Chondrocyte (in vitro differentiated cells): ENCODE measurements at regions not wholly inside any gene's neighbourhood (a gene's known extent, or its start where the extent isn't known, plus 50 kb on each side); places are given as distances from the start of the nearest gene placed in this dataset.

Experiments used
- DNase-seq: peaks from one replicate; pipeline ENCODE4 v3.0.0; 2021; ENCODE audit warnings: mixed read lengths, low spot score
- H3K27ac Mint-ChIP-seq: one replicate; pipeline ENCODE4 v1.8.0; 2021; ENCODE audit warnings: mild to moderate bottlenecking, moderate library complexity, mixed read lengths; ENCODE audit not compliant: unreplicated experiment
- H3K27me3 Mint-ChIP-seq: 2 replicates; pipeline ENCODE4 v1.8.0; 2021; ENCODE audit warnings: low read depth, mixed read lengths
- H3K36me3 Mint-ChIP-seq: 2 replicates; pipeline ENCODE4 v1.8.0; 2021; ENCODE audit warnings: low read depth, mixed read lengths
- H3K4me1 Mint-ChIP-seq: 2 replicates; pipeline ENCODE4 v1.8.0; 2021; ENCODE audit warnings: low read depth, mild to moderate bottlenecking, mixed read lengths
- H3K4me3 Mint-ChIP-seq: one replicate; pipeline ENCODE4 v1.8.0; 2021; ENCODE audit warnings: mild to moderate bottlenecking, moderate library complexity, mixed read lengths; ENCODE audit not compliant: unreplicated experiment
- H3K9me3 Mint-ChIP-seq: 2 replicates; pipeline ENCODE4 v1.8.0; 2021; ENCODE audit warnings: low read depth, mixed read lengths
- TF ChIP-seq, protein P1 (sequence below): fragments of 200-600 bp; sonication (generic); IDR thresholded peaks from 2 replicates; pipeline ENCODE4 v1.5.0; 2021; ENCODE audit warnings: antibody characterized with exemption, mild to moderate bottlenecking, moderate library complexity

DNA sequence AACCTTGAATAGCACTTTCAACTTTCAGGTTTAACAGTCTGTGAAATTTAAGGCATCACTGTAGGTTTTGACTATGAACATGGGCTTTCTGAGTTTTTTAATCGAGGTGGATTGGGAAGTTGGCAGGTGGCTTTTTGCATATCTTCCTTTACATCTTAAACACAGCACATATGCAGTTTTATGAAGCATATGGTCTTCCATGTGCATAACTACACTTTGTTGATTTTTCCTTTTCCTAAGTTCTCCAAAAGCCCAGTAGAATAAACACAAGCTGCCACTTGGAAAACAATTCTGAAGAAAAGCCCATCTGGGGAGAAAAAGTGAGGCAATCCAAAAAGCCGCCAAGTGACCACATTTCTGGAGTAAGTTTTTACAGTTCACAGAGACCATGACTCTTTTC, 236.5 kb upstream of the IL12B start:
- no peaks in the 10 kb centered on the region for H3K9me3 Mint-ChIP-seq
- H3K27me3 Mint-ChIP-seq: peaks cover 37% of the 10 kb centered on the region
- no peak overlapping the region for H3K27ac Mint-ChIP-seq
- TF ChIP-seq, protein P1, sequence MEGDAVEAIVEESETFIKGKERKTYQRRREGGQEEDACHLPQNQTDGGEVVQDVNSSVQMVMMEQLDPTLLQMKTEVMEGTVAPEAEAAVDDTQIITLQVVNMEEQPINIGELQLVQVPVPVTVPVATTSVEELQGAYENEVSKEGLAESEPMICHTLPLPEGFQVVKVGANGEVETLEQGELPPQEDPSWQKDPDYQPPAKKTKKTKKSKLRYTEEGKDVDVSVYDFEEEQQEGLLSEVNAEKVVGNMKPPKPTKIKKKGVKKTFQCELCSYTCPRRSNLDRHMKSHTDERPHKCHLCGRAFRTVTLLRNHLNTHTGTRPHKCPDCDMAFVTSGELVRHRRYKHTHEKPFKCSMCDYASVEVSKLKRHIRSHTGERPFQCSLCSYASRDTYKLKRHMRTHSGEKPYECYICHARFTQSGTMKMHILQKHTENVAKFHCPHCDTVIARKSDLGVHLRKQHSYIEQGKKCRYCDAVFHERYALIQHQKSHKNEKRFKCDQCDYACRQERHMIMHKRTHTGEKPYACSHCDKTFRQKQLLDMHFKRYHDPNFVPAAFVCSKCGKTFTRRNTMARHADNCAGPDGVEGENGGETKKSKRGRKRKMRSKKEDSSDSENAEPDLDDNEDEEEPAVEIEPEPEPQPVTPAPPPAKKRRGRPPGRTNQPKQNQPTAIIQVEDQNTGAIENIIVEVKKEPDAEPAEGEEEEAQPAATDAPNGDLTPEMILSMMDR: no peak
- H3K4me3 Mint-ChIP-seq: no peak overlapping the region
- DNase-seq: no peak
- no peaks in the 10 kb centered on the region for H3K4me1 Mint-ChIP-seq
- no peaks in the 10 kb centered on the region for H3K36me3 Mint-ChIP-seq

DNA sequence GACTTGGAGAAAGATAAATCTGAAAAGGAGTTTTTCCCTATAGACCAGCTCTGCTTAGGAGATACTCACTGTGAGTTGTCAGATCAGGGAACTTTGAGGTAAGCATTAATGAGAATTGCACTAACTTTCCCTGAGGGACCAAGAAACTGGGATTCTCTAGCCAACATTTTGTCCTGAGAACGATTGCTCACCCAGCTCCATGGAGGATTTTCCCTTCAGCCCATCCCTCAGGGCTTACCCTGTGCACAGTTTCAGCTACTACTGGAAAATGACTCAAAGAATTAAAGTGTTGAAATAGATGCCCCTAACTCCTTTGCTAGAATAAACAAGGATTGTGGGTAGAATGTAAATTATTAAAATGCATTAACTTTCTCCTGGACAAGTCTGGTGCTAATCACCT, 237.2 kb upstream of the IL12B start:
- TF ChIP-seq, protein P1: no peak
- DNase-seq: no peak
- no peaks in the 10 kb centered on the region for H3K9me3 Mint-ChIP-seq
- H3K27ac Mint-ChIP-seq: no peak overlapping the region
- H3K36me3 Mint-ChIP-seq: no peaks in the 10 kb centered on the region
- no peaks in the 10 kb centered on the region for H3K4me1 Mint-ChIP-seq
- no peak overlapping the region for H3K4me3 Mint-ChIP-seq
- H3K27me3 Mint-ChIP-seq: peaks cover 37% of the 10 kb centered on the region

DNA sequence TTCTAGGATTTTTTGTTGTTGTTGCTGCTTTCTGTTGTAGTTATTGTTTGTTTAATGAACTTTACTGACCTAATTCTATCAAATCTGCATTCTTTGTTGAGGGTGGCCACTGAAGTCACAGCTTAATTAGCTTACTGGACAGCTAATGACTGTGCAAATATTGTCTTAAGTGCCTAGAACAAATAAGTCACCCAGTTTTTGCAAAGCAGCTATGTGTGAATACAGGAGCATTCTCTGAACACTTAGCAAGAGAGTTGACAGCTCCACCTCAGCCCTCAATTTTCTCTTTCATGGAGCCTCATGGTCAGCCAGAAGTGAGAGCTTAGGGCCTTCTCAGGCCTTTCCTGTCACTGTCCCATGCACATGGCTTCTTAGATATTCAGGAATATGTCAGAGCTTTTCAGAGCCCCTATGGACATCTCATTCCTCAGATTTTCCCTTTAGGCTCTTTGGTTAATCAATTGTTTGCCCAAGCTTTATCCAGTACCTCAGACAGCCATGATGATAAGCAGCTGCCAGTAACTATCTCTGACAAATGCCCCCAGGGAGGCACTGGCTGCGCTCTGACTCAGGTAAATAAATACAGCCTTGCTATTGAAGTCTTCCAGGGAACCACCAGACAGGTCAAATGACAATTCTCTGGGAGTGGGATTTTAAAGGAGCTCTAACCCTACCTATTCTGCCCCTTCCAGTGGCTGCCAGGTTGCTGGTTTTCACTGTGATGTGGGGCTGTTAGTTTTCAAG, 241.4 kb upstream of the IL12B start:
- TF ChIP-seq, protein P1: no peak
- Mint-ChIP-seq H3K4me1 (no peaks in the 10 kb centered on the region), H3K27me3 (peaks cover 45% of the 10 kb centered on the region), H3K9me3 (no peaks in the 10 kb centered on the region), H3K36me3 (no peaks in the 10 kb centered on the region), H3K27ac (no peak overlapping the region), H3K4me3 (no peak overlapping the region)
- DNase-seq: no peak

DNA sequence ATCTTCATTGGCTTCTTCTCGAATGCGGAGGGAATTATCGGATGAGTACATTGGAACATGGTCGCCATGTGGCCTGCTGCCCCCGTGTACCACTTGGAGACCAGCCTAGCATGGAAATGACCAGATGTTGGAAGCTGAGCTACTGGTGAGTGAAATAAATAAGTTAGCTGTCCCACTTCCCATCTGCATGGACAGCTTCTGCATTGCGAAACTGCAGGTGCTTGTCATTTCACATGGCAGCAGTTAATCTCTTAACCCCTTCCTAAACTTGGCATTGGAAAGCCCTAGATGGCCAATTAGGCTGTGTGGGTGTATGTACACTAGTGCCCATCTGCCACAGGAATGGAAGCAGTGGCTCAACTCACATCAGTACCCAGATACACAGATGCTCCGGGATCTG, 246.6 kb upstream of the IL12B start:
- TF ChIP-seq, protein P1: no peak
- H3K4me3 Mint-ChIP-seq: no peak overlapping the region
- no peak for DNase-seq
- H3K36me3 Mint-ChIP-seq: no peaks in the 10 kb centered on the region
- H3K27ac Mint-ChIP-seq: no peak overlapping the region
- no peaks in the 10 kb centered on the region for H3K4me1 Mint-ChIP-seq
- H3K27me3 Mint-ChIP-seq: peaks cover 23% of the 10 kb centered on the region
- no peaks in the 10 kb centered on the region for H3K9me3 Mint-ChIP-seq

DNA sequence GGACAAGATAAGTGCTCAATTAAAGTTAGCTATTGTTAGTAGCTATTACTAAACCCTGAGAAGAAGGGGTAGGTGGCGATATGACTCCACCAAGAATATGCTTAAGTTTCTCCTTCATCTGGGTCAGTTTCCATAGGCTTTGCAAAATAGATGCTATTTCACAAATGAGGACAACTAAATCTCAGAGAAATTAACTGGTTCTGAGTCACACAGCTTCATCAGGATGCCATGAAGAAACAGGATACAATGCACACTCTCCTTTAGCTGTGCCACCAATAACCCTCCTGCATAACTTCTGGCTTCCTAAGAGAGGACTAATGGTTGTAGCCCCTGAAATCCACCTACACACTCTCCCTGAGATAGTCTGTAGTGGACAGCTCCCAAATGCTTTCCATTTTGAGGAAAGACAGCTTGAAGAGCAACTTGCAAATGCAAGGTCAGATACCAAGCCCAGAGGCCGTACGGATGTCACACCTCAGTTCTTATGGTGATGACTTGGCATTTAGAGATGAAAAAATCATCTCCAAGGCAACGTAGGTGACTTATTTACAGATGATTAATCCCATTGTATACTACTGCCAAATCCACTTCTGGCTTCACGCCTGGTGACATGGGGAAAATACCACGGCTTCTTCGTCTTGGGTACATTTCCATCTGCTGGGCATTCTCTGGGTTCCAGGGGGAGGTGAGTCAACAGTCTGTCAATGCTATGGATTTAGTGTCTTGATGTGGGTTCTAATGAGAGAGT, 251.4 kb upstream of the IL12B start:
- H3K36me3 Mint-ChIP-seq: no peaks in the 10 kb centered on the region
- peaks cover 3% of the 10 kb centered on the region for H3K4me1 Mint-ChIP-seq
- no peak overlapping the region for H3K4me3 Mint-ChIP-seq
- H3K27ac Mint-ChIP-seq: no peak overlapping the region
- no peak for DNase-seq
- peaks cover 14% of the 10 kb centered on the region for H3K27me3 Mint-ChIP-seq
- TF ChIP-seq, protein P1: peak; percentile 22
- peaks cover 4% of the 10 kb centered on the region for H3K9me3 Mint-ChIP-seq
